Stimulated activated CD4-positive, alpha-beta T cell treated with anti-CD3 and anti-CD28 coated beads, Interleukin-2, amount 100 ng/mL, for 24 hours (primary cell): ENCODE measurements at regions not wholly inside any gene's neighbourhood (a gene's known extent, or its start where the extent isn't known, plus 50 kb on each side); places are given as distances from the start of the nearest gene placed in this dataset.
"Not testable (repeated sequence)": the region's sequence is repeated elsewhere in the genome, so short reads cannot be mapped to it uniquely, and the experiment has no call there.

Experiments used
- DNase-seq, 2 donors: peaks; one replicate each; pipeline ENCODE4 v3.0.0-alpha.2; 2020

DNA sequence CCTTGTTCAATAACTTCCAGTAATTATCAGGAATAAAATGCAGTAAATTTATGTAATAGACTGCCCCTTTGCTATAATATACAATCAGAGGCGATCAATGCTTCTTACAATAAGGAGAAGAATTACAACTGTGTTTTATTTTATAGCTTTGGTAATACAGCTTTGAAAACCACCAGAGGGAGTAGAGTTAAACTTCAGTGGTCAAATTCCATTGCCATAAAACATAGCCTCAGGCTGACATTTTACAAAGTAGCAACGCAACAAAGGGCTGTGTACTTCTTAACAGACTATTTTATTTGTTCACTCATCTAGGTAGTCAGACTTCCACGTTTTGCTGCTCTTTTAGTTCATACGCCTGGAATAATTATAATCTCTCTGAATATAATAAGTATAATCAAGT is 58.5 kb downstream of the TEX13C start:
- DNase-seq, result no peak

DNA sequence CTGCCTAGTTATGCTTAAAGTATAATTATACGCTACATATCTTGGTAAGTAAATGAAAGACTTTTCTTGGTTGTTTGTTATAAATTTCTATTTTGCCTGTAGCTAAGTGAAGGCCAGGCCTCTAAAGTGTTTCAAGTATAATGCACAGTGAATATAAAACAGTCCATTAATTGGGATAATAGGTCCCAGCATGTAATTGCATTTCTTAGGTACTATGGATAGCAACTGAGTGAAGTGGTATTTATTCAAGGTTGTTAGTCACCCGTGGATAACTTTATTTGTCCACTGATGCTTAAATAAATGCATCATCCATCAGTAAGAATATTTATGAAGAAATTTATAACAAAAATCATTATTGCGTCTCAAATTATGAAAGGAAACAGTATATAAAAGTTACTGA is 59.1 kb downstream of the TEX13C start:
- no peak for DNase-seq

DNA sequence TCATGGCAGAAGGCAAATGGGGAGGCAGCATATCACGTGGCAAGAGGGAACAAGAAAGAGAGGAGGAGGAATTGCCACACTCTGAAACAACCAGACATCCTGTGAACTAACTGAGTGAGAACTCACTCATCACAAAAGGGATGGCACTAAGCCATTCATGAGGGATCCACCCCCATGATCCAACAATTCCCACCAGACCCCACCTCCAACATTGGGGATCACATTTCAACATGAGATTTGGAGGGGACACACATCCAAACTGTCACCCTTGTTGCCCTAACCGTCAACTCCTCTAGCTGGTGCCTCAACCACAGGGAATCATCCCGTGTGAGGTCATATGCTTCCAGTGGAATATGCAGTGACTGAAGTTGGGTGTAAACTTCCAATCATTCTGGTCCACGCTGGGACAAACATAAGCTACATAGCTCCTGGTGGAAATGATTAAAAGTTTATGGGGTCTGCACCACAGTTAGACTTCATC is 62.5 kb downstream of the TEX13C start:
- DNase-seq, result no peak

DNA sequence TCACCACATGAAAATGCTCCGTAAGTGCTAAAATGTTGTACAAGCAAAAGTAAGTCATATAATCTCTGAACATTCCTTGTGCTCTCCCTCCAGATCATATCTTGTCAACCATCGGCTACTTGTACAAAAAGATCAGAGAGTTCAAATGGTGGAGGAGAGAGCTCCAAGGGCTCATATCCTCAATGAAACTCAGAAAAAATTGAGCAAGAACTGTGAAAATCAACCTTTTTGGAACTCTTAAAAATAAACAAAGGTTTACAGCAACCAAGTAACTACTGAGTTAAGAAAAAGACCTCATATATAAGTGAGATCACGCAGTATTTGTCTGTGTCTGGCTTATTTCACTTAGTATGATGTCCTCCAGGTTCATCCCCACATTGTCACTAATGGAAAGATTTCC is 63.2 kb downstream of the TEX13C start:
- DNase-seq, result no peak

DNA sequence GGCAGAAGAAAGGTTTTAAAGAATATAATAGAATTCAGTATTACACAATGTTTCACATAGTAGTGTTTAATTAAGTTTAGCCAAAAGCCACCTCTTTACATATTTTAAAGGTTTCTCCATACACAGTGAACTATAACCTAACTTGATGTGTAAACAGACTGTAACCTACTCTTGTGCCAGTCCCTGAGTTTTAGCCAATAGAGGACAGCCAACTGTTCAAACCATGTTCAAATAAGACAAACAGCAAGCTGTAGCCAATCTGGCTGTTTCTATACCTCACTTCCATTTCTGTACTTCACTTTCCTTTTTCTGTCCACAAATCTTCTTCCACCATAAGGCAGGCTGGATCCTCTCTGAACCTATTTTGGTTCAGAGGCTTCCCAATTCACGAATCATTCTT is 65.2 kb downstream of the TEX13C start:
- DNase-seq, result no peak

DNA sequence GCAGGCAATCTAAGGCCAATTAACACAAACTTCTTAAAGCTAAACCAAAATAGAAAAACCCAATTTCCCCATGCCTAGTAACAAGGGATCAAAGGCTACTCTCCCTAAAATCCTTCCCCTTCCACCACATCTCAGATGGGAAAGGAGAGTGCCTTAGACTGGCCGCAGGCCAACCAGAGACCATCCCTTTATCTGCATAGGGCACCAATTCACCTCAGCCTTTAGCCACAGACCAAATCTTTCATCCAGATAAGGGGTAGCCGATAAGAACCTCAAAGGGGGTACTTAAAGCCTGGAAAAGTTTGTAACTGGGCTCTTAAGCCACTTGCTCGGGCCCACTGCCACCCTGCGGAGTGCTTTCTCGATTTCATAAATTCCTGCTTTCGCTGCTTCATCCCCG is 68.3 kb downstream of the TEX13C start:
- no peak for DNase-seq

DNA sequence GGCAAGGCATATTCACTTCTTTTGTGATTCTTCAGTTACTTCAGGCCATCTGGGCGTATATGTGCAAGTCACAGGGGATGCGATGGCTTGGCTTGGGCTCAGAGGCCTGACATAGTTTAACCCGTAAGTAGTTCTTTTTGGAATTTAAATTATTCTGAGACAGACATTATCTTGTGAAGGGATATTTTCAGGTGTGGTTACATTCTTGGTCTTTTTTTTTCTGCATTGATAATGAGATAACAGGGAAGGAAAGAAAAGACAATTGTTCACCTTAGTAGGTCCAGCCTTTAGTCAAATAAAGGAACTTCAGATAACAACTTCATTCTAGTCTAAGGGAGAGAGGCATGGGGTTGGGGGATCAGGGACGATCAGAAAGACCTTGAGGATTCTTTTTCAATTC is 74.8 kb downstream of the TEX13C start:
- DNase-seq, result no peak

DNA sequence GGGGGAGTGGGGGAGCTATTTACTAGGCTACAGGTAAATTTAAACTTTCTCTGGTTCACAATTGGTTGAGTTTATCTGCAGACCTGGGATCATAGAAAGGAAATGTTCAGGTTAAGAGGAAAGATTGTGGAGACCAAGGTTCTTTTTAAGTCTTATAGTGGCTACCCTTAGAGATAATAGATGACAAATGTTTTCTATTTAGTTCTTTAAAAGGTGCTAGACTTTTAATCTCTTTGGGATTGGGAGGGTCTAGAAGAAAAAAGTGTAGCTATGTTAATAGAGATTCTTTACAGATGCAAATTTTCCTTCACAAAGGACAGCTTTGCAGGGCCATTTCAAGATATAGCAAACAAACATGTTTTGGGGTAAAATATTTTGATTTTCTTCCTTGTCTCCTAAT is 76.0 kb downstream of the TEX13C start:
- no peak for DNase-seq

DNA sequence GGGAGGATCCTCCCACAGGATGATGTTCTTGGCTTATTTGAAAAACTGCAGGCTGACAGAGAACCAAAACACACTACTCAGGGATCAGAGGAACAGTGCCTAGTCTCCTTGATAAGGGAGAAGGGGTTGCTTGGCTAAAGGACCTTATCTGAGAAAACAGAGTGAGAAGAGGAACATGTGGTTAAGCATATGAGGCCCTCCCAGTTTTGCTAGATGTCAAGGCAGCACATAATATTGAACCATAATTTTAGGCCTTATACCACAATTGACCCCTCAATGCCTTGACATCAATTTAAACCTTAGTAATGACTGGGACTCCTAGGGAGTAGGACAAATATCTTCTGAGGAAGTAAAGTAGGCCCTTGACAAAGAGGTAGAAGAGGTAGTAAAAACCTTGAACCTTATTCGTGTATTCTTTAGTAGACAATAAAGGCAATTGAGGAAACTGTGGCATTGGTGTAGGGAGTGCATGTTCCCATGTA is 79.3 kb downstream of the TEX13C start:
- DNase-seq, result no peak

DNA sequence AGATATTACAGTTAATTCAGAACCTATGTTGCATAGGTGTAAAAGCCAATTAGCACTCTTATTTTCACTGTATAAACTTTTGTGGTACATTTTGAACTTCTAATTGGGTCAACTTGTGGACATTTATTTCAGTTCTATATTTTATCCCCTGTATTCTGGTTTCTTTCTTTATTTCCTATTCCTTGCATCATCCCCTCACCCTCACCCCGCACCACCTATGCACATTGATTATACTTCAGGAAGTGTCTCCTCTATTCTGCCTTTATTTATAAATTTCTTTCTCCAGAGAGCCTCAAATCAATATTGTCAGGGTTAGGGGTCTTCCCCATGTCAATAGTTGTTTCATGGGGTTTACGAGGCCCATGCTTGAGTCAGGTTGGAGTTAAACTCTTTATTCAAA is 83.1 kb downstream of the TEX13C start:
- no peak for DNase-seq

DNA sequence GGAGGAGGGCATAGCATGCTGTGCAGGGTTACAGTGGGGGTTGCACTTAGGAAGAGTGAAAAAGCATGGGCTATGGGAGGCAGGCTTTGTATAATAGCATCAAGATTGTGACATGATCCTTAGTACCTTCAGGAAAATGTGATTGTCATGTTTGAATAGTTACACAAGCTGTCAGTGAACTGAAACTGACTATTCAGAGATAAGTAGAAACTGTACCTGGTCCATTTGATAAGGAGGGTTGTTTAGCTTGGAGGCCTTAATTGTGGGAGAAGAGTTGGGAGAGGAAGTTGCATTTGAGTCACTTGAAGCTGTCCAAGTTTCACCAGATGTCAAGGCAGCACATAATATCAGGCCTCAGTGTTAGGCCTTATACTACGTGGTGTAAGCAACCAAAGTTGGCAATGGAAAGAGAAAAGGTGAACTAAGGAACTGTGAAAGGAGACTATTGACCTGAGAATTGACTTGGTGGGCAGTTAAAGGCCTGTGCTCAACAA is 85.0 kb downstream of the TEX13C start:
- no peak for DNase-seq

DNA sequence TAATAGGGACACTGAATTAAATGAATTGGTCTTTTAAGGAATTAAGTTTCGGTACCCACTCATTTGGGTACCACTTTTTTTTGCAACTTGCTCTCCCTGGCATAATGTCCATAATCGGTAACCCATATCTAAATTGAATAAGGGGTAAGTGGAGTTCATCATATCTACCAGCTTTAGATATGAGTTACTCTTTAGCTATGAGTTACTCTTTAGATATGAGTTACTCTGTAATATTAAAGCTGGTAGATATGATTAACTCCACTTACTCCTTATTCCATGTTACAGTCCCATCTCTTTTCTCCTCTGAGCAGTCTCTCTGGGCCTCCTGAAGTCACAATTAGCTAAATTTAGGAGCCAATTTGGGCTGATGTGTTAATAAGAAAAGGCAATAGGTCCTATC is 85.7 kb downstream of the TEX13C start:
- DNase-seq, result no peak

DNA sequence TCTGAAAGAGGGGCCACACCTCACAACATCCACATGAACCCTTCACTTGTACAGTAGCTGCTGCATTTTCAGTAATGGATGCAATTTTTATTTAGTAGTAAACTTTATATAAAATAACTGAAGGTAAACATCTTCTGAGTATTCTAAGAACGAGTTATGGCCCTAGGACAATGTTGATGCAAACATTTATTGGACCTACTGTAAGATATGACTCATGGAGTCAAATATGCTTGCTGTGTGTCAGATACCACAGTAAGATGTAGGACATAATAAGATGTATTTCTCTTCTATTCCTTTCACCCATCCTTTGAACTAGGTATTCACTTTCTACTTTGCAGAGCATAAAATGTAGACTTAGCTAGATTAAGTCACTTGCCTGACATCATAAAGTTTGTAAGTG is 87.6 kb downstream of the TEX13C start:
- no peak for DNase-seq

DNA sequence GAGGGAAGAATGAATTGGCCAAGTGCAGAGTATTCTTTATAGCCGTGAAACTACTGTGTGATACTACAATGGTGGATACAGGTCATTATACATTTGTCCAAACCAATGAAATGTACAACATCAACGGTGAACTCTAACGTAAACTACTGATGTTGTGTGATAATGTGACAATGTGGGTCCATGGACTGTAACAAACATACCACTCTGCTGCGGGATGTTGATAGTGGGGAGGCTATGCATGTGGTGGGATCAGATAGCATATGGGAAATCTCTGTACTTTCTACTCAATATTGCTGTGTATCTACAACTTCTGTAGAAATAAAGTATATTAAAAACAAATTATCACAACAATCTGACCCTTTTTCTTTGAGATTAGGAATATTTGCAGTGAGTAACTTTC is 101.1 kb downstream of the TEX13C start:
- no peak for DNase-seq

DNA sequence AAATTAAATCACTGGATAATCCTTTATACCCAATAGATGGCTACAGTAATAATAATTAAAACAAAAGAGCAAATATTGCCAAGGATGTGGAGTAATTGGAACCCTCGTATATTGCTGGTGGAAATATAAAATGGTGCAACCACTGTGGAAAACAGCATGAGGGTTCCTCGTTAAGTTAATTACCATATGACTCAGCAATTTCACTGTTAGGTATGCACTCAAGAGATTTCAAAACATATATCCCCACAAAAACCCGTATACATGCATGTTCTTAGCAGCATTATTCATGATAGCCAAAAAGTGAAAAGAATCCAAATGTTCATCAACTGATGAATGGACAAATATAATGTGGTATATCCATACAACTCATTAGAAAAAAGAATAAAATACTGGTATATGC is 103.3 kb downstream of the TEX13C start:
- no peak for DNase-seq

DNA sequence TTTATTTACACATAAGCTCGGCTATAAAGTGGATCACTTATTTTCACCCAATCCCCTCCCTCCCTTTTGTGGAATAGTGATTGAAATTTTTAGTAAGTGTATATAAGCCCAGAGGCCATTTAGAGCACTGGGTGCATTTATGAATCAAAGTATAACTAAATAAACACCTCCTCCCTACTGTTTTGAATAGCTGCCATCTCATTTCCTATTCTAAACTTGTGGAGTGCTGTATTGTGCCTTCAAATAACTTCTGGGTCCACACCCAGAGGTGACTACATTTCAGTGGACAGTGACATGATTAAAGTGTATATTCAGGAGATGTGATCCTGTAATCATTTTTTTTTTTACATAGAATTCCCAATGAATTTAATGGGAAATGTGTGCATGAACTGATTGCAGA is 104.9 kb downstream of the TEX13C start:
- no peak for DNase-seq

DNA sequence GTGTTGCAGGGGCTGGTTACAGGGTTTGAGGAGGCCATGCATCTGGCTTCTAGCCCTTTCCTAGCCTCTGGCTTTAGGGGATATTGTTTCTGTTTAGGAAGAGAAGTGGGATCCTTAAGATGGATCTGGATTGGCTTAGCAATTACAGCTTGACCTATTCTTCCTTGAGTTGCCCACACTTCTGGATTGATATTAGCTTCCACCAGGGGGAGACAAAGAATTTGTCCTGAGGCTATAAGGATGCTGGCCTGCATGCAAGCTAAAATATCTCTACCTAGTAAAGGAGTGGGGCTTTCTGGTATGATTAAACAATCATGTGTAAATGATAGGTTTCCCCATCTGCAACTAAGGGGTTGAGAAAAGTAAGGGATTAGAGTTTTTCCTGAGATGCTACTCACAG is 117.2 kb downstream of the TEX13C start:
- no peak for DNase-seq

DNA sequence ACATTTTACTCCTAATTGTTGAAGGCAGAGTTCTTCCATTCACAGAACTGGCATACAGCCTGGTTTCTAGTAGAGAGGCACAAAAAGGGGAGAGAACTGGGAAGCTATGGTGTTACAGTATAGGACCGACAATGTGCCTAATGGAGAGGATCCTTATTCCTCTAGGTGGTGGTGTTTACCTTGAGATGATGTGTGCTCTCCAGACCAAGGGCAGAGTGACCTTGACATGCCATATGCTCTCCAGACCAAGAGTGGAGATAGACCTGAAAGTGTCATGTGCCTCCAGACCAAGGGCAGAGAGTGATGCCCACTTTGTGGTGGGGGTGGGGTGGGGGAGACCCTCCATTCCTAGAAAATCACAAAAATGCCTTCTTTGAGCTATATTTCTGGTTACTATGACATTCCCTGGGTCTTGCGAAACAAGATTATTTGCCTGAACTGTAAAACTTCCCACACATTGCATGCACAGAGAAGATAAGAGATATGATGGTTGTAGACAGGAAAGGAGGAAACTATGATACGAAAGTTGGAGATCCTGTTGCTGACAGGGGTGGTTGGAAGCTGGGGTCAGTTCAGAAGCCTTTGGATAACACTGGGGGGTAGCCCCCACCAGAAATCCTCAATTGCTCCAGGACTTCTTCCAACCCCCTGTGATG is 119.7 kb downstream of the TEX13C start:
- DNase-seq, result no peak

DNA sequence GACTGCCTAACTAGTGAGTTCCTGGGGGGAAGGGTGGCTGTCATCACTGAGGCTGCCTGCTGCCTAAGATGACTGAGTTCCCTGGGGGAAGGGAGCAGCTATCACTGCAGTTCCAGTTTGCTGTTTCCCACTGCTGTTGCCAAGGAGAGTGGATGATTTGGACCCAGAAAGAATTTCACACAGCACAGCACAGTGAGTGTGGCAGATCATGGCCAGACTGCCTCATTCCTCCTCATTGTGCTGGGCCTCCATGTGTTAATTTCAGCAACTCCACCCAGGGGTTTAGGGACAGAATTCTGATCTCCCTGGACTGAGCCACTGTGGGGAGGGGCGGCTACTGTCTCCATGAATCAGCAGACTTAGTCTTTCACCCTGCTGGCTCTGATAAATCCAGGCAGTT is 125.0 kb downstream of the TEX13C start:
- DNase-seq, result no peak

DNA sequence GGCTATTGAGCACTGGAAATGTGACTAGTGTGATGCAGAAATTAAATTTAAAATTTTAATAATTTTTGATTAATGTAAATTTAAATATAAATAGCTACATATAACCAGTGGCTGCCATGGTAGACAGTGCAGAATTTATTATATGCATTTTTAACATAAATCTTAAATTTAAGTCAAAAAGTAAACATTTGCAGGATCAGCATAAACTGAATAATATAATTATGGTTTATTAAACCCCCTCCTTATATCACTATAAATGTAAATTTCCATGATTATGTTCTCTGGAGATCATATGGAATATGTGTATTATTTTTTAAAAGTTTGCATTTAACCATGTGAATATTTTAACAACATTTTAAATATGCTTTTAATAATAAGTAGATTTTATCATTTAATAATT is 155.8 kb downstream of the TEX13C start:
- no peak for DNase-seq

DNA sequence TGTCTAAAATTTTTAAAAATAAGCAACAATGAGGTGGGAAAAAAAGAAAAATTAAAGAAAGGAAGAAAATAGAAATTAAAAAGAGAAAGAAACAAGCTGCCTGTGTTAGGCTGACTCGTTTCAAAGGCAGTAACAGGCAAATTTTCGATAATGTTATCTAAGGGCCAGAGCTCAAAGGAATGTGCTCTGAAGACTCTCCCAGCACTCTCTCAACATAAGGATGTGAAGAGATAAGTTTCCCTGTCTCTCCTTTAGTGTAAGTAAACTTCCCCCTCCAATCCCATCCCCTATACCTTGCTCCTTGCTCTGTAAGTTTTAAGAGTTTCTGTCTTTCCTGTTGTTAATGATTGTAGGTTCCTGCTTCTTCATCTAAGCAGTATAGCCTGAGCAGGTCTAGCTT is 172.8 kb downstream of the TEX13C start:
- no peak for DNase-seq

DNA sequence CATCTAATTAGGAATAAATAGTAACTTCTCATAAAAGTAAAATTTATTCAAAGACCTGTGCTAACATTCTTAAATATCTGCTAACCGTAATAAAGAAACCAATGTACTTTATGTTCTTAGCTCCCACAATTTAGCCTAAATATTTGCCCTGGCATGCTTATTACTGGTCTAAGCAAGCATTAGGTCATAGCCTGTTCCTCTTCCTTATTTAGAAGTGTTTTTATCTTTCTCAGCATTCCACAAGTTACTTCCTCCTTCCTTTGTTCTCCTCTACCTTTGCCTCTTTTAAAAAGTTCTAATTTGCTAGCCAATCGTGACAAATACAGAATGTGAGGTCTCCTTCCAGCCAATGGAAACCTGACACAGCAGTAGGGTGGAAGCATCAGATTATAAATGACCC is 173.3 kb downstream of the TEX13C start:
- not testable (repeated sequence) for DNase-seq

DNA sequence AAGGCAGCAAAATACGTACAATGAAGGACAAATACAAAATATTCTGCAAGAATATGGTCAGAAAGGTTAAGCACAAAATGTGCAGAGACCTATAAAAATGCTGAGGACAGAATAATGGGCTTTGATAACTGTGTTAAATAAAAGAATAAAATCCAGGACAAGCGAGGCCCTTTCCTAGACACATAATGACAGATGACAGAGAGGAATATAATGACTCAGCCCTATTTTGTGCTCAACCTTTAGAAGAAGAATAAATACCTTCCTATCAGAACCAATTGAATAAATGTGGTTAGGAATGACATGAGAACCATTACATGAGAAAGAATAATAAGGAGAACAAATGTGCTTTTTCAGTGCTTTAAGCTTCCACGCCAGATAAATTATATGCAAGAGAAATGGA is 178.0 kb downstream of the TEX13C start:
- DNase-seq, result no peak

DNA sequence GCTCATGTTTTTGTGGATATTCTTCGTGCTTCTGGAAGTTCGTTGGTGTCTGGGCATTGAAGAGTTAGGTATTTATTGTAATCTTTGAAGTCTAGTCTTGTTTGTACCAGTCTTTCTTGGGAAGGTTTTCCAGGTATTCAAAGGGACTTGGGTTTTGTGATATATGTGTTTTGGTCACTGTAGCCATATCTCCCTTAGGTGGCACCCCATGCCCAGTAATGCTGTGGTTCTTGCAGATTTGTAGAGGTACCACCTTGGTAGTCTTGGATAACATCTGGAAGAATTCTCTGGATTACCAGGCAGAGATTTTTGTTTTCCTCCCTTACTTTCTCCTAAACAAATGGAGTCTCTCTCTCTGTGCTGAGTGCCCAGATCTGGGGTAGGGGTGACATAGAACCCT is 184.1 kb downstream of the TEX13C start:
- DNase-seq, result no peak

DNA sequence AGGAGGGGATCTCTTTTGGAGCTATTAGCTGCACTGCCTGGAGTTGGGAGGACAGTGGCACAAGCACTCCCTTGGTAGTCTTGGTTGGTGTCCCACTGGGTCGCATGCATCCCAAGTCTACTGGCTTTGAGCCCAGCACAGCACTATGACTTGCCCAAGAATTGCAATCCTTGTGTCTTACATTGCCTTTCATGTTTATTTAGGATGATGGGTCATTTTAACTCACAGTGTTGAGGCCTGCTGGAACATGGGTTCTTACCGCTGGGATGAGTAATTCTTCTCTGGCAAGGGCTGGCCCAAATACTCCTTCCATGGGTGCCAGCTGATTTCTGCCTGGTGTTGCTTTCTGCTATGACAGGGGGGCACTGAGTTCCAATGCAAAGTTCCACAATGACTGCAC is 185.5 kb downstream of the TEX13C start:
- no peak for DNase-seq
